ENCODE measurements at regions not wholly inside any gene's neighbourhood (a gene's known extent, or its start where the extent isn't known, plus 50 kb on each side); places are given as distances from the start of the nearest gene placed in this dataset.

DNA sequence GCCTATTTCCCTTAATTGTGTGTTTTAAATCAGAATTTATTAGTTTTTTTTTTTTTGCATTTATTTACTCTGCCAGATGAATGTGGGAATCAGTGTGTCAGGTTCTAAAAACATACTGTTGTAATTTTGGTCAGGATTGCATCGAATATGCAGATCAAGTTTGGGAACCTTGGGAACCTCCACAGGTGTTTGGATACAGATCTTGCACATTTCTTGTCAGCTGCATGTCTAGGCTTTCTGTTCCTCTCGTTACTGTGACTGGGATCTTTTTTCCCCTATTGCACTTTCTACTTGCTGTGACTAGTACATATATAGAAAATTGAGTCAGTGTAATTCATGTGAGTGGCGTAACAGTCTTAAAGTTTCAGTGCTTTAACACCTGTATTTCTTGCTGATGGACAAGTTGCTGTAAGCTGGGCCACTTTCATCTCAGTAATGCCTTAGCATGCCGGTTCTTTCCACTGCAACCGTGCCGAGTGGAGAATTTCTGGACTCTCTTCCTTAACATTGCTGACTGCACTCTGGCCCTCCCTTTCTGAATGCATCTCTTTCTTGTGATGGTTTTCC is 112.5 kb downstream of the TENT4A start:
- Histone ChIP-seq H3K27ac (no peak overlapping the region), H3K27me3 (replicated peaks) (no peaks in the 10 kb centered on the region), H3K4me1 (replicated peaks) (no peaks in the 10 kb centered on the region), H3K9me3 (replicated peaks) (no peaks in the 10 kb centered on the region), H3K4me3 (no peak overlapping the region), H3K36me3 (no peaks in the 10 kb centered on the region)
- no peak for DNase-seq (ENCODE audit: low read depth in 1 of 2, low spot score in 2 of 2)

DNA sequence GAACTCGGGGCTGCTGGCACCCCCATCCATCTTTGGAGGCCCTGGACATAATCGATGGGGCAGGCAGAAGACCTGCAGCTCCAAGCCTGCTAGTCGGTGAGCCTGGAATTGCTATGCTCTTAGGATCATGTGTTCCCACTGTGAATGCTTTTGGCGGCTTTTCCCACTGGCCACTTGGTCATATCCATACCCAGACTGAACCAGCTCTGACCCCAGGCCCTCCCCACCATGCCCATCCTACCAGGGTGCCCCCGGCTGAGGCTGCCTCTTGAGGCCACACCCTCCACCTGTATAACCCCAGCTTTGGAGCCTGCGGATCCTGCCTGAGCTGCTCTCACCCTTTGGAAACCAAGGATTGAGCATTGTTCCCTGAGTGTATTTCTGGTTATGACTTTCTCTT is 113.5 kb downstream of the TENT4A start:
- Histone ChIP-seq H3K27me3 (replicated peaks) (no peaks in the 10 kb centered on the region), H3K36me3 (no peaks in the 10 kb centered on the region), H3K9me3 (replicated peaks) (no peaks in the 10 kb centered on the region), H3K4me1 (replicated peaks) (no peaks in the 10 kb centered on the region), H3K4me3 (no peak overlapping the region), H3K27ac (no peak overlapping the region)
- DNase-seq (ENCODE audit: low read depth in 1 of 2, low spot score in 2 of 2), result no peak

GRCh38 chr5:6827526-6828219 is 114.4 kb downstream of the TENT4A start:
- Histone ChIP-seq H3K27ac (no peak overlapping the region), H3K9me3 (replicated peaks) (no peaks in the 10 kb centered on the region), H3K4me3 (no peak overlapping the region), H3K36me3 (no peaks in the 10 kb centered on the region), H3K4me1 (replicated peaks) (no peaks in the 10 kb centered on the region), H3K27me3 (replicated peaks) (no peaks in the 10 kb centered on the region)
- no peak for DNase-seq (ENCODE audit: low read depth in 1 of 2, low spot score in 2 of 2)

- Histone ChIP-seq H3K4me1 (replicated peaks) (no peaks in the 10 kb centered on the region), H3K4me3 (no peak overlapping the region), H3K27ac (no peak overlapping the region), H3K27me3 (replicated peaks) (no peaks in the 10 kb centered on the region), H3K36me3 (no peaks in the 10 kb centered on the region), H3K9me3 (replicated peaks) (no peaks in the 10 kb centered on the region)
- no peak for DNase-seq (ENCODE audit: low read depth in 1 of 2, low spot score in 2 of 2)
These were observed 116.0 kb downstream of the TENT4A start for GRCh38 chr5:6829150-6829784.

DNA sequence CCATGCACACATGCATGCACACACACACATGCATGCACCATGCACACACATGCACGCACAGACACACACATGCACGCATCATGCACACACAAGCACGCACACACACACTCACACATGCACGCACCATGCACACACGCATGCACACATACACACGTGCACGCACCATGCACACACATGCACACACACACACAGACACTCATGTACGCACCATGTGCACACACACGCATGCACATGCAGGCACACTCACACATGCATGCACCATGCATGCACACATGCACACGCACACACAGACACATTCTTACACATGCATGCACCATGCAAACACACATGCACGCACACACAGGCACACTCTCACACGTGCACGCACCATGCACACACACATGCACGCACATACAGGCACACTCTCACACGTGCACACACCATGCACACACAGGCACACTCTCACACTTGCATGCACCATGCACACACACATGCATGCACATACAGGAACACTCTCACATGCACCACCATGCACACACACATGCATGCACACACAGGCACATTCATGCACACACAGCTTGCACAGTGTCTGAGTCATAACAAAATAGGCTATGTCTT is 117.5 kb downstream of the TENT4A start:
- H3K27ac ChIP-seq, result no peak overlapping the region
- H3K27me3 ChIP-seq (replicated peaks), result no peaks in the 10 kb centered on the region
- no peak for DNase-seq (ENCODE audit: low read depth in 1 of 2, low spot score in 2 of 2)
- H3K4me3 ChIP-seq, result no peak overlapping the region
- no peaks in the 10 kb centered on the region; the same call in 1 of the 2 replicates for H3K9me3 ChIP-seq (replicated peaks)
- no peaks in the 10 kb centered on the region for H3K36me3 ChIP-seq
- no peaks in the 10 kb centered on the region for H3K4me1 ChIP-seq (replicated peaks)

- Histone ChIP-seq H3K27ac (no peak overlapping the region), H3K36me3 (no peaks in the 10 kb centered on the region), H3K4me3 (no peak overlapping the region), H3K9me3 (replicated peaks) (no peaks in the 10 kb centered on the region; the same call in 1 of the 2 replicates), H3K27me3 (replicated peaks) (no peaks in the 10 kb centered on the region), H3K4me1 (replicated peaks) (no peaks in the 10 kb centered on the region)
- no peak for DNase-seq (ENCODE audit: low read depth in 1 of 2, low spot score in 2 of 2)
These were observed 118.7 kb downstream of the TENT4A start for GRCh38 chr5:6831678-6832671.

GRCh38 chr5:6832994-6833393 is 119.8 kb downstream of the TENT4A start:
- Histone ChIP-seq H3K4me1 (replicated peaks) (no peaks in the 10 kb centered on the region), H3K4me3 (no peak overlapping the region), H3K27me3 (replicated peaks) (no peaks in the 10 kb centered on the region), H3K36me3 (no peaks in the 10 kb centered on the region), H3K27ac (no peak overlapping the region), H3K9me3 (replicated peaks) (peaks cover 2% of the 10 kb centered on the region; the same call in 1 of the 2 replicates)
- no peak for DNase-seq (ENCODE audit: low read depth in 1 of 2, low spot score in 2 of 2)

DNA sequence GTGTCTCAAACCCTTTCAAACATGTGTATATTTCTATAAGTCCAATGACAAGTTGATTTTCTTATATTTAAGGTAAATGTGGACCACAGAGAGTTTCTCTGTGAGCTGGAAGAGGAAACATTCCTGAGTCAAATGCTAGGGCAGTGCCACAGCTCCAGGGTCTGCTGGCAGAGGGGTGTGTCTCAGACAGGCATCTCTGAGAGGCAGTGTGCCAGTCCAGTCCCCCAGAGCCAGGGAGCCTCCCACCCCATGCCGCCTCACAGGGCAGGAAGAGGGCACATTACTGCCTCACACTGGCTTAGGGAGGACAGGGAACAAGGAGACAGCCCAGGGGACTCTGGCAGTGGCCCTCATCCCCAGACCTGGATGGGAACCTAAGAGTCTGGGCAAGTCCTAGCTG is 120.2 kb downstream of the TENT4A start:
- no peak overlapping the region for H3K4me3 ChIP-seq
- DNase-seq (ENCODE audit: low read depth in 1 of 2, low spot score in 2 of 2), result no peak
- H3K27ac ChIP-seq, result no peak overlapping the region
- H3K9me3 ChIP-seq (replicated peaks), result peaks cover 2% of the 10 kb centered on the region; the same call in 1 of the 2 replicates
- H3K36me3 ChIP-seq, result no peaks in the 10 kb centered on the region
- no peaks in the 10 kb centered on the region for H3K27me3 ChIP-seq (replicated peaks)
- no peaks in the 10 kb centered on the region for H3K4me1 ChIP-seq (replicated peaks)

DNA sequence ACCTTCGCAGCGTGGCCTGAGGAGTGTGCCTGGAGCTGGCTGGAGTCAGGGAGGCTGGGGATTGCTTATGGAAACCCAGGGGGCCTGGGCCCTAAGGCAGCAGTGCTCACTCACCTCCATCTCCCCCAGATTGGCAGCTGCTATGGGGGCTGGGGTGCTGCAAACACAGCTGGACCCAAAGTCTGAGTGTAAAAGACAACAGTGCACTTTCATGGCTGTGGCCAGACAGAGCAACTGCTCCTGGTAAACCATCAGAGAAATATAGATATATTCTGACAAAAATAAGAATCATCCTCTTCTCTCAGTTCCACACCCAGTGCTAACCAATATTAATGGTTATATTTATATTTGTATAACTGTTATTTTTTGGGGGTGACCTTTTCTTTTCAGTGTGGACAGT is 123.9 kb downstream of the TENT4A start:
- no peaks in the 10 kb centered on the region for H3K4me1 ChIP-seq (replicated peaks)
- no peak overlapping the region for H3K4me3 ChIP-seq
- no peak overlapping the region for H3K27ac ChIP-seq
- H3K36me3 ChIP-seq, result no peaks in the 10 kb centered on the region
- H3K9me3 ChIP-seq (replicated peaks), result peaks cover 2% of the 10 kb centered on the region; the same call in 1 of the 2 replicates
- H3K27me3 ChIP-seq (replicated peaks), result peaks cover 5% of the 10 kb centered on the region; the same call in 1 of the 2 replicates
- no peak for DNase-seq (ENCODE audit: low read depth in 1 of 2, low spot score in 2 of 2)

DNA sequence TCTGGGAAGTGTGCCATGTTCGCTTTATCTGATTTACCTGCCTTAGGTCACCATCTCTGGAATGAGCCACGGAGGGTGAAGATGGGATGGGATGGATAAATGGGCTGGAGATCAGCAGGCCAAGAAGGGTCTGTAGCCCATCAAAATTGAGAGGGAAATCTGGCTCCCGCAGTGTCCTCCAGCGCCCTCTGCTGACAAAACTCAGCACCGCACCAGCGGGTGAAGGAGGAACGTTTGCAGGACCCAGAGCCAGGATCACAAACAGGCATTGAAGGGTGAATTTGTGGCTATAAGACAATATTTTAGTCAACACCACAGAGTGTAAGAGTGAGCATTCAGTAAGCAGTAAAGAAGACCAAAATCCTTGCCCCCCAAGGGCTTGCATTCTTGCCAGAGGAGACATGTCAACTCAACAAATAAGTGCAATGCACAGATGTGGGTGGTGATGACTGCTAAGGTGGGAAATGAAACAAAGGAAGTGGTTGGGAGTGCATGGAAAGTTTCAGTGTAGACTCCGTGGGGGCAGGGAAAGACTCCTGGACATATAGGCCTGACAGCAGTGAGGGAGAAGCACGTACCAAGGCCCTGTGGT is 124.4 kb downstream of the TENT4A start:
- H3K27me3 ChIP-seq (replicated peaks), result peaks cover 7% of the 10 kb centered on the region; the same call in 1 of the 2 replicates
- DNase-seq (ENCODE audit: low read depth in 1 of 2, low spot score in 2 of 2), result peak in 1 of 2 experiments; percentile 21
- H3K4me3 ChIP-seq, result no peak overlapping the region
- no peak overlapping the region for H3K27ac ChIP-seq
- no peaks in the 10 kb centered on the region for H3K36me3 ChIP-seq
- peaks cover 2% of the 10 kb centered on the region; the same call in 1 of the 2 replicates for H3K9me3 ChIP-seq (replicated peaks)
- H3K4me1 ChIP-seq (replicated peaks), result no peaks in the 10 kb centered on the region

DNA sequence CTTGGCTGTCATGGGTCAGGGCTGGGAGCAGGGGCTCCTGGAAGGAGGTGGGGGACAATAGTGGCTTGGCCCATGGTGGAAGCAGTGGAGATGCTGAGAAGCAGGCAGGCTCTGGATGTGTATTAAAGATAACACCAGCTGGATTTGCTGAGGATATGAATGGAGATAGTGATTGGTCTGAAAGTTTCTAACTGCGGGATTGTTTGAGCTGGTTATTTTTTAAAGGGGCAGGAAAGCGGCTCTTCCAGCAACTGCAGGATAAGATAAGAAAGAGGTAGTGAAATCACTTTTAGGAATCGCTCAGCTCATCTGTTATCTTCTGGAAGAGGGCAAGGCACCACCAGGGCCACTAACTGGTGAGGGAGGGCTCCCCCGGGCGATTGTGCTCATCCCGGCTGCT is 125.5 kb downstream of the TENT4A start:
- H3K4me1 ChIP-seq (replicated peaks), result no peaks in the 10 kb centered on the region
- no peak for DNase-seq (ENCODE audit: low read depth in 1 of 2, low spot score in 2 of 2)
- peaks cover 2% of the 10 kb centered on the region; the same call in 1 of the 2 replicates for H3K9me3 ChIP-seq (replicated peaks)
- H3K4me3 ChIP-seq, result no peak overlapping the region
- no peaks in the 10 kb centered on the region for H3K36me3 ChIP-seq
- H3K27ac ChIP-seq, result no peak overlapping the region
- H3K27me3 ChIP-seq (replicated peaks), result peaks cover 10% of the 10 kb centered on the region; the same call in 1 of the 2 replicates

- Histone ChIP-seq H3K27me3 (replicated peaks) (peaks cover 10% of the 10 kb centered on the region; the same call in 1 of the 2 replicates), H3K36me3 (no peaks in the 10 kb centered on the region), H3K9me3 (replicated peaks) (0 out of 2 replicates have a peak, but pooled peaks cover 2% of the 10 kb centered on the region), H3K27ac (no peak overlapping the region), H3K4me1 (replicated peaks) (no peaks in the 10 kb centered on the region), H3K4me3 (no peak overlapping the region)
- DNase-seq (ENCODE audit: low read depth in 1 of 2, low spot score in 2 of 2), result no peak
These were observed 127.0 kb downstream of the TENT4A start for GRCh38 chr5:6840136-6840793.

Data from SJSA1 (cell line).